ENCODE measurements at regions not wholly inside any gene's neighbourhood (a gene's known extent, or its start where the extent isn't known, plus 50 kb on each side); places are given as distances from the start of the nearest gene placed in this dataset.

DNA sequence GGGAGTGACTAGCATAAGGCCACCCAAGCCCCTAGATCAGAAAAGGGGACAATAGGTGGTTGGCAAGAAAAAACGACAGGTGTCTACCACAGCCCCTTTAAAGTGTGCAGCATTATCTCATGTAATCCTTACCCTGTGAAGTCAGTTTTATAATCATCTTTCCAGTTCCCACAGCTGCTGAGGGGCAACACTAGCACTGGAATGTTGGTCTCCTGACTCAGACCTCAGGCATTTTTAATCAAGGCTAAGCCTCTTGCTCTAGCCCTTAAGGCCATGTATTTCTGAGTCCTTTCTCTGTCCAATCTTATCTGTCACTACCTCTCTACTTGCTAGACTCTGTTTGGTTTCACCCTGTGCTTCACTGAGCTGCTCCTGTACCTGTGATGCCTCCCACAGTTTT, 171.7 kb downstream of the TLE3 start:
- TF ChIP-seq POLR2A (IDR thresholded peaks at IDR 0.05; ENCODE audit: low read length) (no peak), GATA1 (IDR thresholded peaks at IDR 0.05; ENCODE audit: low read depth, low read length) (no peak)
